K562 (cell line): ENCODE measurements at regions not wholly inside any gene's neighbourhood (a gene's known extent, or its start where the extent isn't known, plus 50 kb on each side); places are given as distances from the start of the nearest gene placed in this dataset.
A peak's percentile ranks its signal among the peaks of the same experiment; 100 is the strongest.

Source experiments
- ASH1L ChIP-seq: fragments of 450-650 bp; IDR thresholded peaks from 2 replicates; pipeline ENCODE4 v1.6.1; 2018; ENCODE audit warnings: borderline replicate concordance, mild to moderate bottlenecking, low read depth; ENCODE audit not compliant: partially characterized antibody
- CBFA2T3 ChIP-seq: fragments of 450-650 bp; IDR thresholded peaks from 2 replicates; pipeline ENCODE4 v1.6.1; 2017
- CLOCK ChIP-seq: fragments of 250-450 bp; sonication (Bioruptor Pico); IDR thresholded peaks from 2 replicates; pipeline ENCODE4 v1.4.0; 2020; ENCODE audit warnings: mild to moderate bottlenecking, moderate library complexity, borderline replicate concordance
- CREB1 ChIP-seq, 2 experiments: sonication (generic) in 1 of 2; formaldehyde crosslinking in 1 of 2; IDR thresholded peaks; 2 replicates each; pipeline versions ENCODE4 v1.6.1 to v1.8.0; 2012 to 2022; ENCODE audit warnings: inconsistent platforms in 1 of 2, mild to moderate bottlenecking in 1 of 2, missing genetic modification reagents in 1 of 2, moderate library complexity in 1 of 2
- FOXA3 ChIP-seq, 2 experiments: fragments of 450-650 bp in 1 of 2; sonication (generic) in 1 of 2; formaldehyde crosslinking; IDR thresholded peaks in 1 of 2; conservative IDR thresholded peaks in 1 of 2; 2 replicates each; pipeline versions ENCODE4 v1.4.0 to v1.8.0; 2020 to 2022; ENCODE audit warnings: mild to moderate bottlenecking in 2 of 2, missing genetic modification reagents in 1 of 2
- MYC ChIP-seq, 2 experiments: fragments of 250-450 bp in 1 of 2; sonication (Bioruptor Pico) in 1 of 2; IDR thresholded peaks; 2 replicates each; pipeline versions ENCODE4 v1.5.1 to v1.6.1; 2012 to 2021; ENCODE audit warnings: low read depth in 2 of 2, borderline replicate concordance in 1 of 2, improper control_type of control experiment in 1 of 2, low read length in 1 of 2, mild to moderate bottlenecking in 1 of 2, moderate library complexity in 1 of 2
- NR2C2 ChIP-seq, 2 experiments: fragments of 200-800 bp in 1 of 2; sonication (Bioruptor generic) in 1 of 2; sonication (generic) in 1 of 2; formaldehyde crosslinking in 1 of 2; IDR thresholded peaks; 2 replicates each; pipeline versions ENCODE4 v1.6.1 to v1.8.0; 2016 to 2022; ENCODE audit warnings: mild to moderate bottlenecking in 1 of 2, missing compliant biosample characterization in 1 of 2, missing genetic modification characterization in 1 of 2, missing genetic modification reagents in 1 of 2
- PURB ChIP-seq: sonication (generic); formaldehyde crosslinking; IDR thresholded peaks from 2 replicates; pipeline ENCODE4 v1.9.0; 2021; ENCODE audit warnings: low read depth, mild to moderate bottlenecking, missing genetic modification reagents
- PYGO2 ChIP-seq: fragments of 450-650 bp; IDR thresholded peaks from 2 replicates; pipeline ENCODE4 v1.6.1; 2016; ENCODE audit warnings: mild to moderate bottlenecking, missing genetic modification characterization, moderate library complexity, missing compliant biosample characterization
- SMARCE1 ChIP-seq: fragments of 450-650 bp; IDR thresholded peaks from 2 replicates; pipeline ENCODE4 v1.7.1; 2016; ENCODE audit warnings: mild to moderate bottlenecking
- SRSF7 ChIP-seq: fragments of 200-400 bp; formaldehyde crosslinking; optimal IDR thresholded peaks from 2 replicates; pipeline ENCODE3; 2017; ENCODE audit warnings: mild to moderate bottlenecking, low read depth, low read length
- ZFP1 ChIP-seq: fragments of 450-650 bp; formaldehyde crosslinking; IDR thresholded peaks from 2 replicates; pipeline ENCODE4 v1.4.0; 2020; ENCODE audit warnings: mild to moderate bottlenecking, mixed read lengths
- ZNF507 ChIP-seq: conservative IDR thresholded peaks from 2 replicates; pipeline ENCODE4 v1.6.1; 2017; ENCODE audit warnings: missing genetic modification characterization, missing compliant biosample characterization
- ZNF583 ChIP-seq: fragments of 250-450 bp; sonication (Bioruptor Pico); IDR thresholded peaks from 2 replicates; pipeline ENCODE4 v1.4.0; 2020
- TF ChIP-seq, protein P1 (sequence below): fragments of 450-650 bp; IDR thresholded peaks from 2 replicates; pipeline ENCODE4 v1.6.1; 2018; ENCODE audit warnings: mild to moderate bottlenecking, low read depth; ENCODE audit not compliant: partially characterized antibody
- TF ChIP-seq, protein P2 (sequence below): IDR thresholded peaks from 2 replicates; pipeline ENCODE4 v1.6.1; 2016; ENCODE audit warnings: missing genetic modification characterization, missing compliant biosample characterization

- TF ChIP-seq, protein P1, sequence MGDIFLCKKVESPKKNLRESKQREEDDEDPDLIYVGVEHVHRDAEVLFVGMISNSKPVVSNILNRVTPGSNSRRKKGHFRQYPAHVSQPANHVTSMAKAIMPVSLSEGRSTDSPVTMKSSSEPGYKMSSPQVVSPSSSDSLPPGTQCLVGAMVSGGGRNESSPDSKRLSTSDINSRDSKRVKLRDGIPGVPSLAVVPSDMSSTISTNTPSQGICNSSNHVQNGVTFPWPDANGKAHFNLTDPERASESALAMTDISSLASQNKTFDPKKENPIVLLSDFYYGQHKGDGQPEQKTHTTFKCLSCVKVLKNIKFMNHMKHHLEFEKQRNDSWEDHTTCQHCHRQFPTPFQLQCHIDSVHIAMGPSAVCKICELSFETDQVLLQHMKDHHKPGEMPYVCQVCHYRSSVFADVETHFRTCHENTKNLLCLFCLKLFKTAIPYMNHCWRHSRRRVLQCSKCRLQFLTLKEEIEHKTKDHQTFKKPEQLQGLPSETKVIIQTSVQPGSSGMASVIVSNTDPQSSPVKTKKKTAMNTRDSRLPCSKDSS: no peak
- TF ChIP-seq, protein P2, sequence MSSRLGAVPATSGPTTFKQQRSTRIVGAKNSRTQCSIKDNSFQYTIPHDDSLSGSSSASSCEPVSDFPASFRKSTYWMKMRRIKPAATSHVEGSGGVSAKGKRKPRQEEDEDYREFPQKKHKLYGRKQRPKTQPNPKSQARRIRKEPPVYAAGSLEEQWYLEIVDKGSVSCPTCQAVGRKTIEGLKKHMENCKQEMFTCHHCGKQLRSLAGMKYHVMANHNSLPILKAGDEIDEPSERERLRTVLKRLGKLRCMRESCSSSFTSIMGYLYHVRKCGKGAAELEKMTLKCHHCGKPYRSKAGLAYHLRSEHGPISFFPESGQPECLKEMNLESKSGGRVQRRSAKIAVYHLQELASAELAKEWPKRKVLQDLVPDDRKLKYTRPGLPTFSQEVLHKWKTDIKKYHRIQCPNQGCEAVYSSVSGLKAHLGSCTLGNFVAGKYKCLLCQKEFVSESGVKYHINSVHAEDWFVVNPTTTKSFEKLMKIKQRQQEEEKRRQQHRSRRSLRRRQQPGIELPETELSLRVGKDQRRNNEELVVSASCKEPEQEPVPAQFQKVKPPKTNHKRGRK (tag): no peak
- TF ChIP-seq PYGO2 (tag): no peak
- peak; percentile 81 to 89; a peak in 3 of 4 replicates for TF ChIP-seq FOXA3 (CRISPR knock-in tag; conservative IDR thresholded peaks at IDR 0.05 in 1 of 2, IDR thresholded peaks at IDR 0.05 in 1 of 2)
- TF ChIP-seq SMARCE1: peak; percentile 80
- TF ChIP-seq CREB1 (IDR thresholded peaks at IDR 0.05): no peak
- TF ChIP-seq CREB1 (CRISPR knock-in tag; IDR thresholded peaks at IDR 0.05): no peak
- TF ChIP-seq CLOCK (CRISPR knock-in tag): no peak
- no peak for TF ChIP-seq PURB (CRISPR knock-in tag)
- peak; percentile 79 for TF ChIP-seq MYC (IDR thresholded peaks at IDR 0.05; ENCODE audit: low read depth, low read length)
- TF ChIP-seq MYC (CRISPR knock-in tag; IDR thresholded peaks at IDR 0.05; ENCODE audit: borderline replicate concordance, low read depth): no peak
- TF ChIP-seq ZNF583: no peak
- no peak for TF ChIP-seq NR2C2 (CRISPR knock-in tag; IDR thresholded peaks at IDR 0.05)
- TF ChIP-seq NR2C2 (tag; IDR thresholded peaks at IDR 0.05): no peak
- no peak for TF ChIP-seq ZFP1
- peak; percentile 86 for TF ChIP-seq CBFA2T3
- no peak for TF ChIP-seq ASH1L
- TF ChIP-seq SRSF7: no peak
- no peak for TF ChIP-seq ZNF507 (tag)
Observed at GRCh38 chr2:120938045-120938771, 202.5 kb downstream of the GLI2 start (continued).
